ENCODE measurements at regions not wholly inside any gene's neighbourhood (a gene's known extent, or its start where the extent isn't known, plus 50 kb on each side); places are given as distances from the start of the nearest gene placed in this dataset.

DNA sequence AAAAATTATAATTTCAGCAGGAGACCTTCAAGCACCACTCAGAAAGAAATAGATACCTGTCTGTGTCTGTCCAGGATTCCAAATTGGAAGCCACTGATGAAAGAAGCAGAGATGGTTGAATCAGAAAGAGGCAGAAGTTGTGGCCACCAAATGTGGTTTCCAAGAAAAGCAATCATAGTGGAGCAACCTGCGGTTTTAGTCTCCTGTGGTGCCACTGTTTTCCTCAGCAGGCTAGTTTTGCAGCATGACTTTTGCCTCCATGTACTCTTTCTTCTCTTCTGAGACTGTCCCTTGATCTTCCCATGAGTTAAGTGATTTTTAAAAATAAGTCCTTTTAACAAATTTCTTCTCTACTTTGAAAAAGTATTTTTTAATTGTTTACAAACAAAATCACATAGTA lies 535.8 kb downstream of the CYLC2 start:
- Histone ChIP-seq H3K4me1 (ENCODE audit: control insufficient read depth, insufficient read depth, low read length) (no peaks in the 10 kb centered on the region), H3K4me3 (ENCODE audit: low read depth, low read length) (no peak overlapping the region), H3K9me3 (ENCODE audit: control insufficient read depth, insufficient read depth, low read depth, low read length) (no peaks in the 10 kb centered on the region), H3K36me3 (ENCODE audit: control insufficient read depth in 2 of 2, insufficient read depth in 1 of 2, low read length in 2 of 2) (no peaks in the 10 kb centered on the region), H3K27ac (ENCODE audit: extremely low read depth, low read depth, low read length) (no peak overlapping the region)
- TF ChIP-seq, protein P1, sequence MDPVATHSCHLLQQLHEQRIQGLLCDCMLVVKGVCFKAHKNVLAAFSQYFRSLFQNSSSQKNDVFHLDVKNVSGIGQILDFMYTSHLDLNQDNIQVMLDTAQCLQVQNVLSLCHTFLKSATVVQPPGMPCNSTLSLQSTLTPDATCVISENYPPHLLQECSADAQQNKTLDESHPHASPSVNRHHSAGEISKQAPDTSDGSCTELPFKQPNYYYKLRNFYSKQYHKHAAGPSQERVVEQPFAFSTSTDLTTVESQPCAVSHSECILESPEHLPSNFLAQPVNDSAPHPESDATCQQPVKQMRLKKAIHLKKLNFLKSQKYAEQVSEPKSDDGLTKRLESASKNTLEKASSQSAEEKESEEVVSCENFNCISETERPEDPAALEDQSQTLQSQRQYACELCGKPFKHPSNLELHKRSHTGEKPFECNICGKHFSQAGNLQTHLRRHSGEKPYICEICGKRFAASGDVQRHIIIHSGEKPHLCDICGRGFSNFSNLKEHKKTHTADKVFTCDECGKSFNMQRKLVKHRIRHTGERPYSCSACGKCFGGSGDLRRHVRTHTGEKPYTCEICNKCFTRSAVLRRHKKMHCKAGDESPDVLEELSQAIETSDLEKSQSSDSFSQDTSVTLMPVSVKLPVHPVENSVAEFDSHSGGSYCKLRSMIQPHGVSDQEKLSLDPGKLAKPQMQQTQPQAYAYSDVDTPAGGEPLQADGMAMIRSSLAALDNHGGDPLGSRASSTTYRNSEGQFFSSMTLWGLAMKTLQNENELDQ (tag by site-specific recombination; IDR thresholded peaks at IDR 0.05; ENCODE audit: low read depth) = no peak
- TF ChIP-seq ZNF629 (tag by site-specific recombination; IDR thresholded peaks at IDR 0.05) = no peak
- TF ChIP-seq ZNF350 (tag by site-specific recombination; IDR thresholded peaks at IDR 0.05) = no peak
- no peak for TF ChIP-seq ZBTB1 (tag by site-specific recombination; IDR thresholded peaks at IDR 0.05)
- no peak for TF ChIP-seq HOXA7 (CRISPR knock-in tag; IDR thresholded peaks at IDR 0.05; ENCODE audit: borderline replicate concordance)
- TF ChIP-seq ZNF560 (tag by site-specific recombination; IDR thresholded peaks at IDR 0.05; ENCODE audit: borderline replicate concordance) = no peak
- TF ChIP-seq ZNF548 (tag by site-specific recombination; IDR thresholded peaks at IDR 0.05) = no peak
- no peak for TF ChIP-seq ZNF23 (tag by site-specific recombination; IDR thresholded peaks at IDR 0.05; ENCODE audit: borderline replicate concordance)
- ChIA-PET CTCF (interaction anchor here (0.5 kb wide), 1 partner anchor 129 kb away, joined by 3 read pairs; no protein-coding TSS in a partner anchor), POLR2A (no interaction called here)

DNA sequence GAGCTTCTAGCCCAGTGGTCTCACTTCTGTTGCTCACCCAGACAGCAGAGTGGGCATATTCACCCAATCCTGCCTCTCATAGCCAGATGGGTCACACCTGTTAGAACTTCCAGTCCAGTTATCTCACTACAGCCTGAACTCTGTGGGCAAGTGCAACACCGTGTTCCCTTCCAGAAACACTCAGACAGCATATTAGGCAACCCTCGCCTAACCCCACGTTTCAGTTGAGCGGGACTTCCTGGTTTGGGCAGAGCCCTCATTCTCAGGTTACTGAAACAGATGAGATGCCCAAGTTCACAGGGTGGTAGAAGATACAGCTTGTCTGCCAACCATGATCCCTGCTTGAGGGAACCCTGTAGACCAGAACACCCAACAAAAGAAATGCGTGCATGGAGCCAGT lies 538.2 kb downstream of the CYLC2 start:
- H3K4me1 ChIP-seq (ENCODE audit: control insufficient read depth, insufficient read depth, low read length) = no peaks in the 10 kb centered on the region
- no peaks in the 10 kb centered on the region for H3K36me3 ChIP-seq (ENCODE audit: control insufficient read depth in 2 of 2, insufficient read depth in 1 of 2, low read length in 2 of 2)
- ChIA-PET POLR2A (no interaction called here), CTCF (no interaction called here)
- no peaks in the 10 kb centered on the region for H3K9me3 ChIP-seq (ENCODE audit: control insufficient read depth, insufficient read depth, low read depth, low read length)
- TF ChIP-seq KLF1 (tag by site-specific recombination; IDR thresholded peaks at IDR 0.05) = no peak
- no peak for TF ChIP-seq IKZF3 (tag by site-specific recombination; IDR thresholded peaks at IDR 0.05)
- no peak for TF ChIP-seq KLF9 (tag by site-specific recombination; IDR thresholded peaks at IDR 0.05; ENCODE audit: low read depth)
- TF ChIP-seq ZNF266 (tag by site-specific recombination; IDR thresholded peaks at IDR 0.05; ENCODE audit: low read depth) = no peak
- no peak for TF ChIP-seq REPIN1 (tag by site-specific recombination; IDR thresholded peaks at IDR 0.05; ENCODE audit: low read depth)
- TF ChIP-seq SP7 (tag by site-specific recombination; IDR thresholded peaks at IDR 0.05) = no peak
- TF ChIP-seq ZNF292 (tag by site-specific recombination; IDR thresholded peaks at IDR 0.05; ENCODE audit: borderline replicate concordance, low read depth) = no peak
- no peak for TF ChIP-seq BCL11B (tag by site-specific recombination; IDR thresholded peaks at IDR 0.05; ENCODE audit: low read depth)
- TF ChIP-seq, protein P2, sequence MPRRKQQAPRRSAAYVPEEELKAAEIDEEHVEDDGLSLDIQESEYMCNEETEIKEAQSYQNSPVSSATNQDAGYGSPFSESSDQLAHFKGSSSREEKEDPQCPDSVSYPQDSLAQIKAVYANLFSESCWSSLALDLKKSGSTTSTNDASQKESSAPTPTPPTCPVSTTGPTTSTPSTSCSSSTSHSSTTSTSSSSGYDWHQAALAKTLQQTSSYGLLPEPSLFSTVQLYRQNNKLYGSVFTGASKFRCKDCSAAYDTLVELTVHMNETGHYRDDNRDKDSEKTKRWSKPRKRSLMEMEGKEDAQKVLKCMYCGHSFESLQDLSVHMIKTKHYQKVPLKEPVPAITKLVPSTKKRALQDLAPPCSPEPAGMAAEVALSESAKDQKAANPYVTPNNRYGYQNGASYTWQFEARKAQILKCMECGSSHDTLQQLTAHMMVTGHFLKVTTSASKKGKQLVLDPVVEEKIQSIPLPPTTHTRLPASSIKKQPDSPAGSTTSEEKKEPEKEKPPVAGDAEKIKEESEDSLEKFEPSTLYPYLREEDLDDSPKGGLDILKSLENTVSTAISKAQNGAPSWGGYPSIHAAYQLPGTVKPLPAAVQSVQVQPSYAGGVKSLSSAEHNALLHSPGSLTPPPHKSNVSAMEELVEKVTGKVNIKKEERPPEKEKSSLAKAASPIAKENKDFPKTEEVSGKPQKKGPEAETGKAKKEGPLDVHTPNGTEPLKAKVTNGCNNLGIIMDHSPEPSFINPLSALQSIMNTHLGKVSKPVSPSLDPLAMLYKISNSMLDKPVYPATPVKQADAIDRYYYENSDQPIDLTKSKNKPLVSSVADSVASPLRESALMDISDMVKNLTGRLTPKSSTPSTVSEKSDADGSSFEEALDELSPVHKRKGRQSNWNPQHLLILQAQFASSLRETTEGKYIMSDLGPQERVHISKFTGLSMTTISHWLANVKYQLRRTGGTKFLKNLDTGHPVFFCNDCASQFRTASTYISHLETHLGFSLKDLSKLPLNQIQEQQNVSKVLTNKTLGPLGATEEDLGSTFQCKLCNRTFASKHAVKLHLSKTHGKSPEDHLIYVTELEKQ (tag by site-specific recombination; IDR thresholded peaks at IDR 0.05; ENCODE audit: borderline replicate concordance) = no peak
- no peak for TF ChIP-seq KLF8 (tag by site-specific recombination; IDR thresholded peaks at IDR 0.05)
- TF ChIP-seq, protein P3, sequence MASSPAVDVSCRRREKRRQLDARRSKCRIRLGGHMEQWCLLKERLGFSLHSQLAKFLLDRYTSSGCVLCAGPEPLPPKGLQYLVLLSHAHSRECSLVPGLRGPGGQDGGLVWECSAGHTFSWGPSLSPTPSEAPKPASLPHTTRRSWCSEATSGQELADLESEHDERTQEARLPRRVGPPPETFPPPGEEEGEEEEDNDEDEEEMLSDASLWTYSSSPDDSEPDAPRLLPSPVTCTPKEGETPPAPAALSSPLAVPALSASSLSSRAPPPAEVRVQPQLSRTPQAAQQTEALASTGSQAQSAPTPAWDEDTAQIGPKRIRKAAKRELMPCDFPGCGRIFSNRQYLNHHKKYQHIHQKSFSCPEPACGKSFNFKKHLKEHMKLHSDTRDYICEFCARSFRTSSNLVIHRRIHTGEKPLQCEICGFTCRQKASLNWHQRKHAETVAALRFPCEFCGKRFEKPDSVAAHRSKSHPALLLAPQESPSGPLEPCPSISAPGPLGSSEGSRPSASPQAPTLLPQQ (tag by site-specific recombination; IDR thresholded peaks at IDR 0.05) = no peak
- no peak for TF ChIP-seq ZNF416 (tag by site-specific recombination; IDR thresholded peaks at IDR 0.05)
- no peak for TF ChIP-seq ZNF600 (tag by site-specific recombination; IDR thresholded peaks at IDR 0.05)
- TF ChIP-seq, protein P4, sequence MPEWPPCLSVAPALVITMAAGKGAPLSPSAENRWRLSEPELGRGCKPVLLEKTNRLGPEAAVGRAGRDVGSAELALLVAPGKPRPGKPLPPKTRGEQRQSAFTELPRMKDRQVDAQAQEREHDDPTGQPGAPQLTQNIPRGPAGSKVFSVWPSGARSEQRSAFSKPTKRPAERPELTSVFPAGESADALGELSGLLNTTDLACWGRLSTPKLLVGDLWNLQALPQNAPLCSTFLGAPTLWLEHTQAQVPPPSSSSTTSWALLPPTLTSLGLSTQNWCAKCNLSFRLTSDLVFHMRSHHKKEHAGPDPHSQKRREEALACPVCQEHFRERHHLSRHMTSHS (tag by site-specific recombination; IDR thresholded peaks at IDR 0.05) = no peak
- TF ChIP-seq, protein P5, sequence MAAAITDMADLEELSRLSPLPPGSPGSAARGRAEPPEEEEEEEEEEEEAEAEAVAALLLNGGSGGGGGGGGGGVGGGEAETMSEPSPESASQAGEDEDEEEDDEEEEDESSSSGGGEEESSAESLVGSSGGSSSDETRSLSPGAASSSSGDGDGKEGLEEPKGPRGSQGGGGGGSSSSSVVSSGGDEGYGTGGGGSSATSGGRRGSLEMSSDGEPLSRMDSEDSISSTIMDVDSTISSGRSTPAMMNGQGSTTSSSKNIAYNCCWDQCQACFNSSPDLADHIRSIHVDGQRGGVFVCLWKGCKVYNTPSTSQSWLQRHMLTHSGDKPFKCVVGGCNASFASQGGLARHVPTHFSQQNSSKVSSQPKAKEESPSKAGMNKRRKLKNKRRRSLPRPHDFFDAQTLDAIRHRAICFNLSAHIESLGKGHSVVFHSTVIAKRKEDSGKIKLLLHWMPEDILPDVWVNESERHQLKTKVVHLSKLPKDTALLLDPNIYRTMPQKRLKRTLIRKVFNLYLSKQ (tag by site-specific recombination; IDR thresholded peaks at IDR 0.05; ENCODE audit: borderline replicate concordance) = no peak
- no peak for TF ChIP-seq ZNF48 (tag by site-specific recombination; IDR thresholded peaks at IDR 0.05)
- no peak overlapping the region for H3K27ac ChIP-seq (ENCODE audit: extremely low read depth, low read depth, low read length)
- no peak overlapping the region for H3K4me3 ChIP-seq (ENCODE audit: low read depth, low read length)
